ENCODE measurements at regions not wholly inside any gene's neighbourhood (a gene's known extent, or its start where the extent isn't known, plus 50 kb on each side); places are given as distances from the start of the nearest gene placed in this dataset.

DNA sequence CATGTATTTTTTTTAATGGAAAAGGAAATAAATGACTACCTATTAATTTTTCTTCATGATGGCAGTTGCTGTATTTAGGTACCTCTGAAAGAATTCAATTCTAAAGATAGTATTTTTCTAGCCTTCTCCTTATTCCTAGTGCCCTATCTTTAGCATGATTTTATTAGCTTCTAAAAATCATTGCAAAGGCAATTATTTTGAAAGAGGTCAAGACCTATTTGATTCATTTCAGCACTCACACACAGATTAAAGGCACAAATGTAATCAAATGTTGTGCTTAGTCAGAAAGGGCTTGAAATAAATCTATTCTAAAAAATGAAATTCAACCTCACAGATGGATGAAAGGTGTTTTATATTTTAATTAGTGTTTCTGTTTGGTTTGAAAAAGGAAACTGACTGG is 74.8 kb upstream of the POF1B start:
- TF ChIP-seq, protein P1, sequence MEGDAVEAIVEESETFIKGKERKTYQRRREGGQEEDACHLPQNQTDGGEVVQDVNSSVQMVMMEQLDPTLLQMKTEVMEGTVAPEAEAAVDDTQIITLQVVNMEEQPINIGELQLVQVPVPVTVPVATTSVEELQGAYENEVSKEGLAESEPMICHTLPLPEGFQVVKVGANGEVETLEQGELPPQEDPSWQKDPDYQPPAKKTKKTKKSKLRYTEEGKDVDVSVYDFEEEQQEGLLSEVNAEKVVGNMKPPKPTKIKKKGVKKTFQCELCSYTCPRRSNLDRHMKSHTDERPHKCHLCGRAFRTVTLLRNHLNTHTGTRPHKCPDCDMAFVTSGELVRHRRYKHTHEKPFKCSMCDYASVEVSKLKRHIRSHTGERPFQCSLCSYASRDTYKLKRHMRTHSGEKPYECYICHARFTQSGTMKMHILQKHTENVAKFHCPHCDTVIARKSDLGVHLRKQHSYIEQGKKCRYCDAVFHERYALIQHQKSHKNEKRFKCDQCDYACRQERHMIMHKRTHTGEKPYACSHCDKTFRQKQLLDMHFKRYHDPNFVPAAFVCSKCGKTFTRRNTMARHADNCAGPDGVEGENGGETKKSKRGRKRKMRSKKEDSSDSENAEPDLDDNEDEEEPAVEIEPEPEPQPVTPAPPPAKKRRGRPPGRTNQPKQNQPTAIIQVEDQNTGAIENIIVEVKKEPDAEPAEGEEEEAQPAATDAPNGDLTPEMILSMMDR (IDR thresholded peaks at IDR 0.05) = no peak
- TF ChIP-seq EZH2 (IDR thresholded peaks at IDR 0.05) (no peak), EZH2phosphoT487 (IDR thresholded peaks at IDR 0.05) (no peak)

All from neural progenitor cell (in vitro differentiated cells).